Heart right ventricle (tissue), 16 donors: ENCODE measurements at regions not wholly inside any gene's neighbourhood (a gene's known extent, or its start where the extent isn't known, plus 50 kb on each side); places are given as distances from the start of the nearest gene placed in this dataset.

Source experiments
- ATAC-seq, 8 donors: fragments of 200-7000 bp; cut with Tn5 transposase; one replicate each; pipeline ENCODE4 v1.9.1; 2020; ENCODE audit warnings: mild to moderate bottlenecking in 8 of 8, moderate library complexity in 8 of 8, moderate number of reproducible peaks in 1 of 8
- DNase-seq, 2 donors: peaks; one replicate each; pipeline ENCODE4 v3.0.0-alpha.2; 2020
- H3K27ac ChIP-seq, 10 donors: fragments of 200-600 bp; sonication (generic) in 2 of 10; one replicate each; pipeline versions ENCODE4 v1.5.0 to v1.8.0; 2020 to 2022; ENCODE audit warnings: mild to moderate bottlenecking in 3 of 10
- H3K27me3 ChIP-seq, 7 donors: fragments of 200-600 bp; one replicate each; pipeline ENCODE4 v1.8.0; 2021 to 2022; ENCODE audit warnings: mild to moderate bottlenecking in 2 of 7
- H3K36me3 ChIP-seq, 9 donors: fragments of 200-600 bp; sonication (generic) in 1 of 9; one replicate each; pipeline versions ENCODE4 v1.5.0 to v1.8.0; 2020 to 2022; ENCODE audit warnings: mild to moderate bottlenecking in 2 of 9
- H3K4me1 ChIP-seq, 9 donors: fragments of 200-600 bp; sonication (generic) in 1 of 9; one replicate each; pipeline versions ENCODE4 v1.5.0 to v1.8.0; 2020 to 2022; ENCODE audit warnings: mild to moderate bottlenecking in 4 of 9
- H3K4me3 ChIP-seq, 10 donors: fragments of 200-600 bp; sonication (generic) in 2 of 10; one replicate each; pipeline versions ENCODE4 v1.5.0 to v1.8.0; 2020 to 2022; ENCODE audit warnings: mild to moderate bottlenecking in 7 of 10, moderate library complexity in 2 of 10
- H3K9me3 ChIP-seq, 11 donors: fragments of 200-600 bp in 10 of 11; sonication (generic) in 2 of 11; one replicate each; pipeline versions ENCODE4 v1.5.0 to v1.8.0; 2013 to 2022; ENCODE audit warnings: mild to moderate bottlenecking in 2 of 11, control low read depth in 1 of 11, moderate library complexity in 1 of 11
- WGBS, 2 donors: extraction: QIAGEN DNeasy Blood & Tissue Kit; methylation state at CpG; one replicate each; pipeline ENCODE4 v1.1.7; 2013; ENCODE audit warnings: inconsistent platforms in 1 of 2; 5-methylcytosine and 5-hydroxymethylcytosine counted together
- intact Hi-C, 10 donors: fragments of 100-400 bp; cut with DNase I; formaldehyde crosslinking; loops; one replicate each; pipeline versions ENCODE4 v1.11.1 to v1.14.2; 2022
- TF ChIP-seq, protein P1 (sequence below), 9 donors: fragments of 200-600 bp; sonication (generic) in 2 of 9; IDR thresholded peaks; one replicate each; pipeline versions ENCODE4 v1.5.0 to v1.8.0; 2021 to 2022; ENCODE audit warnings: antibody characterized with exemption in 9 of 9, mild to moderate bottlenecking in 5 of 9, moderate library complexity in 1 of 9
- donor health status: Arrhythmogenic right ventricular cardiomyopathy.
- donor health status: ischemic (EF 13 %, LVEDD 7.1; RV severe dilation, severe dysfunction).
- donor health status: healthy with polysubstance abuse.
- donor health status: DM: no; HTN: yes; CAD: no.
- donor health status: DM: no; HTN: no; CAD: no.
- donor health status: ischemic (EF 25% LVEDD 6.9; RV normal size, moderate dysfunction).
- donor health status: ischemic (EF 25% LVEDD 5.7; RV mildly dilated, moderate dysfunction).
- donor health status: healthy.
- donor health status: DM: yes; HTN: yes; CAD: no.
- donor health status: Ischemic cardiomyopathy.
- donor health status: ischemic (EF 35%, LVEDD 5.7; RV mildly dilated, moderate dysfunction).
- donor health status: nonischemic (EF 11% LVEDD 7.7; RV severe dilation, severe dysfunction).
- donor health status: DM: yes; HTN: yes; CAD: no.
- donor health status: PGD.
- donor health status: ischemic (EF 29% LVEDD 5.4; RV normal size, mild dysfunction).
- donor health status: nonischemic (EF 23%, LVEDD 6.1; RV moderate dilation, normal function).

DNA sequence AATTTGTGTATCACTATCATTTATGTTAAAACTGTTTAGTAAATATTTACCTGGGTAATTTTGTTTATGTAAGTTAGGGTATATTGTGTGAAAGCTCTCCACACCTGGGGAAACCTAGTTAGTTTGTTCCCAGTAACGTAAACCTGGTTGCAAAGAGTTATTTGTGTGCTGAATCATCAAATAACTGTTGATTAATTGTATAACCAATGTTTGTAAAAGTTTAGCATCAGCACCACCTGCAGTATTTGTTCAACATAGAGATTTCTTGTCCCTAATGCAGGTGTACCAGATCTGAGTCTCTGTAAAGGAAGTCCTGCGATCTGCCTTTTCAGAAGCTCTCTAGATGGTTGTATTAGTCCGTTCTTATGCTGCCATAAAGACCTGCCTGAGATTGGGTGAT is 440.4 kb downstream of the COL12A1 start:
- intact Hi-C loops: no loop called here
- no peaks in the 10 kb centered on the region for H3K9me3 ChIP-seq
- no peak for ATAC-seq
- no peaks in the 10 kb centered on the region for H3K36me3 ChIP-seq
- no peaks in the 10 kb centered on the region for H3K27me3 ChIP-seq
- DNase-seq: no peak
- 75 to 86% methylated on average over 3 of the region's 3 CpGs for WGBS, 2 donors
- TF ChIP-seq, protein P1, sequence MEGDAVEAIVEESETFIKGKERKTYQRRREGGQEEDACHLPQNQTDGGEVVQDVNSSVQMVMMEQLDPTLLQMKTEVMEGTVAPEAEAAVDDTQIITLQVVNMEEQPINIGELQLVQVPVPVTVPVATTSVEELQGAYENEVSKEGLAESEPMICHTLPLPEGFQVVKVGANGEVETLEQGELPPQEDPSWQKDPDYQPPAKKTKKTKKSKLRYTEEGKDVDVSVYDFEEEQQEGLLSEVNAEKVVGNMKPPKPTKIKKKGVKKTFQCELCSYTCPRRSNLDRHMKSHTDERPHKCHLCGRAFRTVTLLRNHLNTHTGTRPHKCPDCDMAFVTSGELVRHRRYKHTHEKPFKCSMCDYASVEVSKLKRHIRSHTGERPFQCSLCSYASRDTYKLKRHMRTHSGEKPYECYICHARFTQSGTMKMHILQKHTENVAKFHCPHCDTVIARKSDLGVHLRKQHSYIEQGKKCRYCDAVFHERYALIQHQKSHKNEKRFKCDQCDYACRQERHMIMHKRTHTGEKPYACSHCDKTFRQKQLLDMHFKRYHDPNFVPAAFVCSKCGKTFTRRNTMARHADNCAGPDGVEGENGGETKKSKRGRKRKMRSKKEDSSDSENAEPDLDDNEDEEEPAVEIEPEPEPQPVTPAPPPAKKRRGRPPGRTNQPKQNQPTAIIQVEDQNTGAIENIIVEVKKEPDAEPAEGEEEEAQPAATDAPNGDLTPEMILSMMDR (IDR thresholded peaks at IDR 0.05): no peak
- no peak overlapping the region for H3K27ac ChIP-seq
- peaks cover 0 to 13% (median 0%) of the 10 kb centered on the region in 9 donors for H3K4me1 ChIP-seq
- H3K4me3 ChIP-seq: no peak overlapping the region

DNA sequence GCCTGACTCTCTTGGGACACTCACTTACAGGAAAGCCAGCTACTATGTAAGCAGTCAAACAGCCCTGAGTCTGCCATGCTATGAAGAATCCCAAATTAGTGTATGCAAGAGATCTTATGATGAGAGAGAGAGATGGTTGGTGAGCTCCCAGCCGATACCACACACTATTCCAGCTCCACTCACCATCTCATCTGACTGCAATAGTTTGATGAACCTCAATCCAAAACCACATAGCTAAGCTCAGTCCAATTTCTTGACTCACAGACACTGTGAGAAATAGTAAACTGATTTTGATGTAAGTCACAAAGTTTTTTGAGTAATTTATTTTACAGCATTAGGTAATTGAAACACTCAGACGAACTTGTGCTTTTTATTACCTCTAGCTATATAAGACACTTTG is 441.4 kb downstream of the COL12A1 start:
- ATAC-seq (no peak), DNase-seq (no peak)
- Histone ChIP-seq H3K4me3 (no peak overlapping the region), H3K27me3 (no peaks in the 10 kb centered on the region), H3K4me1 (peaks cover 0 to 13% (median 0%) of the 10 kb centered on the region in 9 donors), H3K27ac (no peak overlapping the region), H3K9me3 (no peaks in the 10 kb centered on the region), H3K36me3 (no peaks in the 10 kb centered on the region)
- intact Hi-C loops: no loop called here
- 89 to 94% methylated on average over 2 of the region's 2 CpGs for WGBS, 2 donors
- TF ChIP-seq, protein P1 (IDR thresholded peaks at IDR 0.05): no peak

DNA sequence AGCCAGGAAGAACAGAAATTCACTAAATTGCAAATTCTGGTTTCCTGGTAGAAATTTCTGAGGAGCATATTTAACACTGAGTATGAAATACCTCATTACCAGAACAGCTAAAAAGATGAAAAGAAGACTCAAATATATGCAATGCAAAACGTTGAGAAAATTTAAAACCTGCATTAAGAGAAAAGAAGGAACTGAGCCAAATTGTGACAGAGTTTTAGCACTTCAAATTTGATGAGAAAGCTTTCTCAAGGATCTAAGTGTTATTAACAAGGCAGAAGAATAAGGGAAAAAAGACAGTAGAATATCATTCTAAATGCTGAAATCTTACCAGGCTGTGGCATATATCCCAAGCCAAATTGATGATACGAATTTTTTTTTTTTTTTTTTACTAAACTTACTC is 443.0 kb downstream of the COL12A1 start:
- H3K9me3 ChIP-seq: no peaks in the 10 kb centered on the region
- ATAC-seq: no peak
- H3K27ac ChIP-seq: no peak overlapping the region
- TF ChIP-seq, protein P1 (IDR thresholded peaks at IDR 0.05): no peak
- no peak for DNase-seq
- intact Hi-C loops: no loop called here
- H3K27me3 ChIP-seq: no peaks in the 10 kb centered on the region
- WGBS, 2 donors: 39 to 47% methylated on average over 2 of the region's 2 CpGs
- H3K36me3 ChIP-seq: no peaks in the 10 kb centered on the region
- H3K4me3 ChIP-seq: no peak overlapping the region
- H3K4me1 ChIP-seq: peaks cover 0 to 4% (median 0%) of the 10 kb centered on the region in 9 donors

DNA sequence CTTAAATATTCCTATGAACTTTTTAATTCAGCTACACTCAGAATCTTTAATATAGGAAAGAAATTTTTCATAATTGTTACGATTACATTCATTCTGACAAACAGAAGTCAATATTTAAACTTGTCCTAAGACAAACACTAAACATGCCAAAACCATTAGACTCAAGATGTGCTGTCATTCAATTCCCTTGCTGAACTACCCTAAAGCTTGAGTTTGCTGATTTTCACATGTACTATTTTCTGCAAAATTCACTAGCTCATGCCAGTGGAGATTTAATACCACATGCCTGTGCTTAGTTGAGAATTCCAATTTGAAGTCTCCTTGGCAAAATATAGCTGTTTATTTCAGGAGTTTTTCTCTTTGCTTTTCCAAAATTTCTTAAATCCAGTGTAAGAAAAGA is 448.0 kb downstream of the COL12A1 start:
- ATAC-seq (no peak), DNase-seq (no peak)
- 83 to 95% methylated on average over 1 of the region's 1 CpG for WGBS, 2 donors
- no peaks in the 10 kb centered on the region for H3K27me3 ChIP-seq
- intact Hi-C loops: loop anchor here in 1 of 10 donors (10.0 kb wide), 1 partner anchor 447 kb away; the partner anchor contains the start of gene COL12A1
- no peaks in the 10 kb centered on the region for H3K9me3 ChIP-seq
- TF ChIP-seq, protein P1 (IDR thresholded peaks at IDR 0.05): no peak
- no peak overlapping the region for H3K27ac ChIP-seq
- no peaks in the 10 kb centered on the region for H3K36me3 ChIP-seq
- no peak overlapping the region for H3K4me3 ChIP-seq
- no peaks in the 10 kb centered on the region for H3K4me1 ChIP-seq
